ENCODE measurements at regions not wholly inside any gene's neighbourhood (a gene's known extent, or its start where the extent isn't known, plus 50 kb on each side); places are given as distances from the start of the nearest gene placed in this dataset.

DNA sequence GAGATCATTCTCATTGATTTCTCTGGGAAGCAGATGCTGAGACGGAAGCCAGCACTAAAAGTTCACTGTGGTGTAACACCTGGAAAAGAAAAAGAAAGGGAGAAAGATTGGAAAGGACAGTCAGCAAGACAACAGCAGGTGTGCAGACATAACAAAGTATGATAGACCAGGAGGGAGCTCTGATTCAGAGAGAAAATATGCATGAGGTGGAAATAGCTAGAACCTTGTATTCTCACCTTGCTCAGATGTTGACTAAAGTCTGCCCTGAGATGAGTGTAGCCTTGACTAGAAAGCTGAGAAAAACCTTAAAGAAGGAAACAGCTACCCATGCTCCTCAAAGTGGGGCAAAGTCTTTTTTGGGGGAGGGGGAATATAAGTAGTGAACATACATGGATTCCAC is 1711.8 kb downstream of the EFNB2 start (continued):
- TF ChIP-seq, protein P1, sequence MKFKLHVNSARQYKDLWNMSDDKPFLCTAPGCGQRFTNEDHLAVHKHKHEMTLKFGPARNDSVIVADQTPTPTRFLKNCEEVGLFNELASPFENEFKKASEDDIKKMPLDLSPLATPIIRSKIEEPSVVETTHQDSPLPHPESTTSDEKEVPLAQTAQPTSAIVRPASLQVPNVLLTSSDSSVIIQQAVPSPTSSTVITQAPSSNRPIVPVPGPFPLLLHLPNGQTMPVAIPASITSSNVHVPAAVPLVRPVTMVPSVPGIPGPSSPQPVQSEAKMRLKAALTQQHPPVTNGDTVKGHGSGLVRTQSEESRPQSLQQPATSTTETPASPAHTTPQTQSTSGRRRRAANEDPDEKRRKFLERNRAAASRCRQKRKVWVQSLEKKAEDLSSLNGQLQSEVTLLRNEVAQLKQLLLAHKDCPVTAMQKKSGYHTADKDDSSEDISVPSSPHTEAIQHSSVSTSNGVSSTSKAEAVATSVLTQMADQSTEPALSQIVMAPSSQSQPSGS (IDR thresholded peaks at IDR 0.05; ENCODE audit: low read length) = no peak
- no peak for TF ChIP-seq KDM5A (IDR thresholded peaks at IDR 0.05; ENCODE audit: low read length)
- TF ChIP-seq SP1 (IDR thresholded peaks at IDR 0.05; ENCODE audit: low read depth, low read length) = no peak
- TF ChIP-seq CHD1 (IDR thresholded peaks at IDR 0.05; ENCODE audit: low read depth, low read length) = no peak
